A172 (cell line): ENCODE measurements at regions not wholly inside any gene's neighbourhood (a gene's known extent, or its start where the extent isn't known, plus 50 kb on each side); places are given as distances from the start of the nearest gene placed in this dataset.
"Not testable (repeated sequence)": the region's sequence is repeated elsewhere in the genome, so short reads cannot be mapped to it uniquely, and the experiment has no call there.

ENCODE experiments used
- DNase-seq: peaks from one replicate; pipeline ENCODE4 v3.0.0-alpha.2; 2015; ENCODE audit warnings: low spot score

DNA sequence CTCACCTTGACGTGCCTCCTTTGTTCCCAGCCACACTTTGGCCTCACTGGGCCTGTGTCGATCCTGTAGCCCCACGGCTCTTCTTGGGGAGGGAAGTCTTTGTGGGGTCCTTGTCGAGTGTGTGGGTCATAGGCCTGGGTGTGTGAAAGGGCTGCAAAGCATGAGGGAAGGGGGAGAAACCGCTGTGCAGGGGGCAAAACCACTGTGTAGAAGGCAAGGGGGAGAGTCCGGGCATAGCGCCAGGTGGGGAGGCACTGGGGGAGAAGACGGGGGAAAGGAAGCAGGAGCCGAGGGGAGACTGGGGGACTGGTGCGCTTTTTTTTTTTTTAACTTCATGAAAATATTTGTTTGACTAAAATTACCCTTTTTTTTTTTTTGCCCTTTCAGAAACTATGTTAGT lies 65.1 kb upstream of the RASD2 start:
- DNase-seq, result no peak

DNA sequence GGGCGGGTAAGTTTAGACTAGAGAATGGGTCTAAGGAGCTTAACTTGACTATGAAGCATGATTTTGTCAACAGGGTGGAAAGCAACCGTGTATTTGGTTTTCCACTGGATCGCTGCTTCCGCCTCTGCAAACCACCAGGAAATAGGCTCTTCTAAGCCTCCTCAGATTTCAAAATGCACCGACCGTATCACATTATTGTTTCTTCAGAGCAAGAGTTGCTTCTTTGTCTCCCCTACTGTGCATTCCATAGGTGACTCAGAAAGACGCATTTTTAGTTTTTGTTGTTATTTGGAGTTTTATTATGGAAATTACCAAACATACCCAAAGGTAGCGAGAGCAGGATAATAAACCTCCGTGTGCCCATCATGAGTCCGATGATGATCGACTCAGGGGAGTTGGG lies 64.3 kb upstream of the RASD2 start:
- DNase-seq, result peak; percentile 50

DNA sequence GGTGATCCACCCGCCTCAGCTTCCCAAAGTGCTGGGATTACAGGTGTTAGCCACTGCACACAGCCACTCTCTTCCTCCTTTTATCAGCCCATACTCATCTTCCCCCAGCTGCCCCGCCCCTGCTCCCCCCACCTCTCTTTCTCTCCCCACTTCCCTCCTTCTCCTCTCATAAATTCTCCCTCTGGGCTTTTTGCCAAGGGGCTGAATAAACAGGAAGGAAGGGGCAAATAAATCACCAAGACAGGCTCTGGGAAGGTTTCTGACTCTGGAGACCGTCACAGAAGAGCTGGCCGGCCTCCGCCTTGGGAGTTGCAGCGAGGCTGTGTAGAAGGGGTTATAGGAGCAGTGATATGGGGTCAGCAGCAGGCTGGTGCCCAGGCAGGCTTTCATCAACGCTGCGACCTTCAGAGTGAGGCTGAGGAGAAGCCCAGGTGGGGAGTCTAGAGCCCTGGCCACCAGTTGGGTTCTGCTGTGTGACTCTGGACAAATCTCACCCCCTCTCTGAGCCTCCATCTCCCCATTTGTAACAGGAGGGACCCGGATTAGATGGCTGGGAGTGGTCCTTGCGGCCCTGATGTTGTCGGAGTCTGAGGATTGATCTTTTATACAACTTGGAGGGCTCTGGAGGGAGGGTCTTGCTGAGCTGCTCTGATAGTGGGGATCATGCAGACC lies 62.6 kb upstream of the RASD2 start:
- peak; percentile 89 for DNase-seq

DNA sequence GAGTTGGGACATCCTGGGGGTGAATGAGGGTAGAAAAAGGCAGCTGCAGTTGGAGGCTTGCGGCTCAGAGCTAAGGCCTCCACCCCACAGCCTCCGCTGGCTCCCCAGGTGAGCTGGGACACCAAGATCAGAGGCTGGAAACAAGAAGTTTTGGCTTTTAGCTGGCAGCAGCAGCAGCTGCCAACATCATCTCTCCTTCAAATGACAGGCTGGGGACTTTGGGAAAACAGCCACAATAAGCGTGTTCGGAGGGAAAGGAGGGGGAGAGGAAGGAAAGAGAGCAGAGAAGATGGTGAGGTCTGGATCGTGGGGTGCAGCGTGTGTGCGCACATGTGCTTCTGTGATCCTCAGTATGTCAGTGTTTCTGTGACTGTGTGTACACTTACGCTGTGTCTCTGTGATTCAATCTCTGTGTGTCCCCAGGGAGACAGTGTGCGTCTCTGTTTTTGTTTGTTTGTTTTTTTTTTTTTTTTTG lies 62.0 kb upstream of the RASD2 start:
- DNase-seq, result no peak

DNA sequence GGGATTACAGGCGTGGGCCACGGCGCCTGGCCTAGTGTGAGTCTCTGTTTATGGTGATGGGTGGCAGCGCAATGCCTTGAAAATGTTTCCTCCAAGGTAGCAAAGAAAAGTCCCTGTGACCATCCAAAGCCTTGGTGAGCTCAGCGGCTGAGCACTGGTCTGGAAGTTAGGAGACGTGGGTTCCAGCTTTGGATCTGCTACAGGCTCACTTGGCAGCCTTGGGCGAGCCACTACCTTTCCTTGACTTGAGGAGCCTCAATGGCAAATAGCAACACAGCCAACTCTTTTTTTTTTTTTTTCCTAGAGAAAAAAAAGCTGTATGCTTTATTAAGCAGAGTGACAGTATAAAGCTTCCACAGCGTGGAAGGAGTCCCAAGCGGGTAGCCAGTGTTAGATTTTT lies 61.3 kb upstream of the RASD2 start:
- no peak for DNase-seq

DNA sequence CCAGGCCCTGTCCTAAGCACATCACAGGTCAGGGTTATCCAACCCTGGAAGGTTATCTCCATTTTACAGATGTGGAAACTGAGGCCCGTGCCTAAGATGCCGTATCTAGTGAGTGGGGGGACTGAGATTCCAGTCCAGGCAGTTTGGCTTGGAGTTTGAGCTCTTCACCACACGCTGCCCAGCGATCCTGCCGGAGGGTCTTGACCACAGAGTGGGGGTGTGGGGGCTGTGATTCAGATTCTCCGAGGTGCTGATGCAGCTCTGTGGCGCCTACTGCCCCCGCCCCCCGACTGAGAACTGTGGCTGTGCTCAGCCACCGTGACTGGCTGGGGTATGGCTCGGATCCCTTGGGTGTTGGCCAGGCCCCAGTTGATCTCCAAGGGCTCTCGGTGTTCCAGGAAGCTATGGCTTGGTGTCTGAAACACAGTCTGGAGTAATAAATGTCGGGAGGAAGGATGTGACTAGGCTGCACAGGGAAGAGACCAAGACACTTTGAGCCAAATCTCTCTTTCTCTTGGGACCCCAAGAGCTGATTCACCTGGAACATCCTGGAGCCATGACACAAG lies 60.6 kb upstream of the RASD2 start:
- peak; percentile 55 for DNase-seq

DNA sequence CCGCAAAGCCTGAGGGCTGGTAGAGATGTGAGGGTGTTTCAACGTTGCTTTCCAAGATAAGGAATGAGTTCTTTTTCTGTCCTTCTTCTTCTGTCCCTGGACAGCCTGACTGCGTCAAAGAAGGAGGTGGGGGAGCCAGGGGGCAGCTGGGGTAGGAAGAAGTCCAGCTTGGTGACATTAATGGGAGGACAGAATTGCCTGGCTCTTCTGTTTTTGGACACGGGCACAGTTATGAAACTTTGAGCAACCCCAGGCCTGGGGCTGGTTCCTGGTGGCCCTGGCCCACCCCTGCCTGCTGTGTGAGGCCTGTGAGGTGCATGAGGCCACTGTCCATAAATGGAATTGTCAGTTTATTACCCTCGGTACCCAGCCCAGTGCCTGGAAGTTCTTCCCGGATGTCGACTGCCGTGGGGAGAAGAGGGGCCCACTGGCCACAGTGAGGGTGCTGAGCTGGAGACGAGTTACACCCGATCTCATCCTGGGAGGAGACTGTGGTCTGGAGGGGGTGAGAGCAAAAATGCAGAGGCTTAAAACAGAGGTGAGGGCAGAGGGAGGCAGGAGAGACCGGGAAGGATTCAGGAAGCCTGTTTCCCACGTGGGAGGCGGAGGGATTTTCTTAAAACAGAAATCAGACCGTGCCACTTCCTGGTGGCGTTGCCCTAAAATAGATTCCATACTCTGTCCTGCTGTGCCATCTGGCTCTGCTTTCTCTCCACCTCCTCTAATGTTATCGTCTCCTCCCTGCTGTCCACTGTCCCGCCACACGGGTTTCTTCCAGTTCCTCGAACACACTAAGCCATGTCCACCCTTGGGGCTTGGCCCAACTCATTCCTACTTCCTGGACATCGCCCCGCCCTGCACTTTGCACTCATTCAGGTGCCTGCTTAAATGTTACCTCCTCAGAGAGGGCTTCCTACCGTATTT lies 59.7 kb upstream of the RASD2 start:
- DNase-seq, result peak; percentile 38

DNA sequence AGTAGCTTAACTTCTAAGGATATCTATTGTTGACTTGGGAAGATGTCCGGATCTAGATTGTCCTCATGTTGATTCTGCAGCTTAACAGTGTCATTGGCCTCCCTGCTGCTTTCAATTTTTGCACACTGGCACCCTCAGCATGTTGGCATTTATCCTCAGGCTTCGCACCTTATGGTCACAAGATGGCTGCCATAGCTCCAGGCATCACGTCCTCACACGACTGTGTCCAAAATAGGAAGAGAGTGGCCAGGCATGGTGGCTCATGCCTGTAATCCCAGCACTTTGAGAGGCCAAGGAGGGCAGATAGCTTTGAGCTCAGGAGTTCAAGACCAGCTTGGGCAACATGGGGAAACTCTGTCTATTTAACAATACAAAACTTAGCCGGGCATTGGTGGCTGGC lies 58.3 kb upstream of the RASD2 start:
- no peak for DNase-seq

DNA sequence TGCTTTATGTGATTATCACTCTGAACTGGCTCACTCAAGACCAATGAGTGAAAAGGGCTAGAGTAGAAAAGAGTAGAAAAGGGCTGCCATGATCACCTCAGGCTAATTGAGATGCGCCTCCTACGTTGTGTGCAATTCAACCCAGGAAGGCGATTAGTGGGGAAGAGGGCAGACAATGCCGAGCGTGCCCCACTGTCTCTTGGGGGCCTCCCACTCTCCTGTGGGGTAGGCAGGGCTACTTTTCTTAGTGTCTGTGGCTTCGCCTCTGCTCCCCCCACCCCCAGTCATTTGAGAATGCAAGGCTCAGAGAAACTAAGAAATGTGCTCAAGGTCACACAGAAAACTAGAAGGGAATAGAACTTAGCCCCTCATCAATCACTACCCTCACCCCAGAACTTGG lies 57.7 kb upstream of the RASD2 start:
- no peak for DNase-seq

DNA sequence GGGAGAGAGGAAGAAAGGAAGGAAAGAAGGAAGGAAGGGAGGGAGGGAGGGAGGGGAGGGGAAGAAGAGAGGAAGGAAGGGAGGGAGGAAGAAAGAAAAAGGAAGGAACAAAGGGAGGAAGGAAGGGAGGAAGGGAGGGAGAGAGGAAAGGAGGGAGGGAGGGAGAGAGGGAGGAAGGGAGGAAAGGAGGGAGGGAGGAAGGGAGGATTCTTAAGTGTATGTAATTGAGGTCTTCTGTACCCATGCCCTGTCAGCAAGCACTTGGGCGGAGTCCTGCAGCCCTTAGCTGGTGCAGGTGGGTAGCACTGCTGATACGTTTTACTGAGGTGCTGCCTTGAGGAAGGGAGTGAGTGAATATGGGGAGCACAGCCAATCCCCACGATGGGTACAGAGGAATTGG lies 56.9 kb upstream of the RASD2 start:
- DNase-seq, result no peak

DNA sequence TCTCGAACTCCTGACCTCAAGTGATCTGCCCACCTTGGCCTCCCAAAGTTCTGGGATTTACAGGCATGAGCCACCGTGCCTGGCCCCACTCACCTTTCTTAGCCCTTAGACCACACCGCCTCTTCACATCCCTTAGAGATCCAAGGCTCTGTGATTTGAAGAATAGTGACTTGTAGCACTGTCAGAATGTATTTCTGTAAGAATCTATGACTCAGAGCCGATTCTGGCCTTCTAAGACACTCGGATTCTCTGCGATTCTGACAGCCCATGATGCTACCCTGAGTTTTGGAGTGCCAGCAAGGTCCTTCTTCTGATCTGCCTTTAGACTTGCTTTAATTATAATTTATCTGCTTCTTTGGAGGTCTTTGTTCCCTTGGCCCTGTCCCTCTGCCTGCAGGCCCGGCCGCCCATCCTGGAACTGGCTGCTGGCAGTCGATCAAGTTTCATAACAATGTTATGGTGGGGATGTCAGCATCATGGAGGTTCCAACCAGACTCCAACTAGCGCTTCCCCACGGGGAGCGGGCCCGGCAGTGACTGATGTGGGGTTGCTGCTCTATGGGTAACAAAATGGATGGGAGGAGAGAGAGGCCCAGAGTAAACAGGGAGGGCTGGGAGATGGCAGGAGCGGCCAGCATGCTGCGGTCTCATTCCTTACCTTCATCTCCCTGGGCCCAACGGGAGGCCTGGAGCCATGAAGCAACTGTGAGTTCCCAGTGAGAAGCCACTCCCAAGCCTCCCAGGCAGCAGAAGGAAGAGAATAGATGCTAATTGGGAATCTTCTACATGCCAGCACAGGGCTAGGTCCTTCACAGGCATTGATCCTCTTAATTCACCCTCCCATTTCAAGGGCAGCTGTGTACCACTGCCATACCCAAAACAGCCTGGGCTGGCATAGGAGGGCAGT lies 55.7 kb upstream of the RASD2 start:
- peak; percentile 33 for DNase-seq

DNA sequence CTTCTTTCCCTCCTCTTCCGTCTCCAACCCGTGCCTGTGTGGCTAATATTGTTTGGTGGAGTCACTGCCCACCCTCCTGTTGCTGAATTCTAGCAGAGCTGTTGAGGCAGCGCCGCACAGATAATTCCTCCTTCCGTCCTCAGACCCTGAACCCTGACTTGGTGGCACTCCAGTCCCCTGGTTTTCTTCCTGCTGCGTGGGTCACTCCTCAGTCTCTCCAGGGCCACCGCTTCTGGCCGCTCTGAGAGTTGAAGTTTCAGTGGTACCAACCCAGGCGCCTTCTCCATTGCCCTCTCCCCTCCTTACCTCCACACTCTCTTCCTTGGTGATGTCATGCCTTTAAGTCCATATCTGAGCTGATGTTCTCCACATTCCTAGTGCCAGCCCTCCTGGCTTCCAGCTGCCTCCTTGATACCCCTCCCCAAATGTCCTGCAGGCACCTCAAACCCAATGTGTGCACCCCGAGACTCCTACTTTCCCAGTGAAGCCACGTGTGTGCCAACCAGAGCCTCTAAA lies 54.5 kb upstream of the RASD2 start:
- DNase-seq, result no peak

DNA sequence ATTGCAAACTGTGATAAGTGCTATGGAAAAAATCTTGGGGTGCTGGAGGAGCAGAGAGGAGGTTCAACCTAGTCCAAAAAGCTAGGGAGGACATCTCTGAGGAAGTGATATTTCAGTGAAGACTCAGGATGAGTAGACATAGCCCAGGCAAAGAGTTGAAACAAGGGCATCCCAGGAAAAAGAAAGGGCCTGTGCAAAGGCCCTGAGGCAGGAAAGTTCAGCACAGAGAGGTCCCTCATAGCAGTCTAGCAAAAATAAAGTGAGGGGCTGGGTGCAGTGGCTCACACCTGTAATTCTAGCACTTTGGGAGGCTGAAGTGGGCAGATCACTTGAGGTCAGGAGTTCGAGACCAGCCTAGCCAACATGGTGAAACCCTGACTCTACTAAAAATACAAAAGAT lies 53.0 kb upstream of the RASD2 start:
- not testable (repeated sequence) for DNase-seq

DNA sequence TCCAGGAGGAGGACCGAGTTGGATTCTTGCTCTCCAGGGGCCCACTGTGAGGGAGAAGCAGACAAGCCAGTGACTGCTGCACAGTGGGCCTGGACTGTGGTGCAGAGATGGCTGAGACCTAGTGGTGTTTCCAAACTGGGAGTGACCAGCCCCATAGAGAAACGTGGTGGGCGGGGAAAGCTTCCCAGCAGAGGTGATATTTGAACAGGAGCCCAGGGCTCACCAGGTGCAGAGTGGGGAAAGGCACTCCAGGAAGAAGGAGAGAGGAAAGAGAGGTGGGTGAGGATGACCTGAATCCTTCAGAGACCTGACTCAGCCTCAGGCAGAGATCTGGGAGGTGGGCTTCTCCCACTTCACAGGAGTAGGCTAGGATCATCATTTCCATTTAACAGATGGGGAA lies 52.1 kb upstream of the RASD2 start:
- no peak for DNase-seq

DNA sequence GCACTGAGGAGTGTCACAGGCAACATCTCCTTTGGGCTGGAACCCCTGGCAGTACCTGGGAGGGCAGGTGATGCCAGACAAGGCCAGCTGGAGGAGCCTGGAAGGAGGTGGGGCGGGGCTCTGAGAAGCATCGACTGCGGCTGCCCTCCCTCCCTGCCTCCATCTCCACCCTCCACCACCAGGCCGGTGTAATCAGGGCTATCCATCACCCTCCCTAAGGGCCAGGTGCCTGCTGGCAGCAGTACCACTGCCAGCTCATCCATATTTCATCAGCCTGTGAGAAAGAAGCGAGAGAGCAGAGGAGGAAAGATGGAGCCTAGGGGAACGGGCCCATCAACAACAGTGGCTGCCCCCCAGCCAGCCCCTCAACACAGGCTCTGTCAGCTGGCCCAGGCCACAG lies 51.4 kb upstream of the RASD2 start:
- peak; percentile 58 for DNase-seq
